ENCODE measurements at regions not wholly inside any gene's neighbourhood (a gene's known extent, or its start where the extent isn't known, plus 50 kb on each side); places are given as distances from the start of the nearest gene placed in this dataset.

GRCh38 chr6:114465511-114465910 is 122.7 kb upstream of the HS3ST5 start:
- no peak for TF ChIP-seq CTCF (CRISPR knock-in tag; IDR thresholded peaks at IDR 0.05)
- no peak for TF ChIP-seq HCFC1 (IDR thresholded peaks at IDR 0.05; ENCODE audit: low read depth, low read length)
- TF ChIP-seq EP300 (IDR thresholded peaks at IDR 0.05; ENCODE audit: low read depth in 2 of 2, low read length in 2 of 2), result no peak
- TF ChIP-seq EP300 (CRISPR knock-in tag; IDR thresholded peaks at IDR 0.05; ENCODE audit: borderline replicate concordance), result no peak
- TF ChIP-seq IKZF1 (IDR thresholded peaks at IDR 0.05), result no peak
- TF ChIP-seq CBX1 (IDR thresholded peaks at IDR 0.05; ENCODE audit: low read depth), result no peak
- no peak for TF ChIP-seq MEF2D (CRISPR knock-in tag; IDR thresholded peaks at IDR 0.05)
- TF ChIP-seq HES4 (CRISPR knock-in tag; IDR thresholded peaks at IDR 0.05; ENCODE audit: borderline replicate concordance), result no peak
- TF ChIP-seq ZNF329 (CRISPR knock-in tag; IDR thresholded peaks at IDR 0.05; ENCODE audit: low read depth), result no peak
- TF ChIP-seq ZNF343 (CRISPR knock-in tag; IDR thresholded peaks at IDR 0.05), result no peak
- no peak for TF ChIP-seq POLR2AphosphoS2 (IDR thresholded peaks at IDR 0.05; ENCODE audit: low read depth, low read length)

Data from HepG2 (cell line).